ENCODE measurements at regions not wholly inside any gene's neighbourhood (a gene's known extent, or its start where the extent isn't known, plus 50 kb on each side); places are given as distances from the start of the nearest gene placed in this dataset.

GRCh38 chr4:26053761-26054160 is 139.7 kb downstream of the SMIM20 start:
- TF ChIP-seq, protein P1, sequence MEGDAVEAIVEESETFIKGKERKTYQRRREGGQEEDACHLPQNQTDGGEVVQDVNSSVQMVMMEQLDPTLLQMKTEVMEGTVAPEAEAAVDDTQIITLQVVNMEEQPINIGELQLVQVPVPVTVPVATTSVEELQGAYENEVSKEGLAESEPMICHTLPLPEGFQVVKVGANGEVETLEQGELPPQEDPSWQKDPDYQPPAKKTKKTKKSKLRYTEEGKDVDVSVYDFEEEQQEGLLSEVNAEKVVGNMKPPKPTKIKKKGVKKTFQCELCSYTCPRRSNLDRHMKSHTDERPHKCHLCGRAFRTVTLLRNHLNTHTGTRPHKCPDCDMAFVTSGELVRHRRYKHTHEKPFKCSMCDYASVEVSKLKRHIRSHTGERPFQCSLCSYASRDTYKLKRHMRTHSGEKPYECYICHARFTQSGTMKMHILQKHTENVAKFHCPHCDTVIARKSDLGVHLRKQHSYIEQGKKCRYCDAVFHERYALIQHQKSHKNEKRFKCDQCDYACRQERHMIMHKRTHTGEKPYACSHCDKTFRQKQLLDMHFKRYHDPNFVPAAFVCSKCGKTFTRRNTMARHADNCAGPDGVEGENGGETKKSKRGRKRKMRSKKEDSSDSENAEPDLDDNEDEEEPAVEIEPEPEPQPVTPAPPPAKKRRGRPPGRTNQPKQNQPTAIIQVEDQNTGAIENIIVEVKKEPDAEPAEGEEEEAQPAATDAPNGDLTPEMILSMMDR (IDR thresholded peaks at IDR 0.05; ENCODE audit: poor library complexity): no peak
- TF ChIP-seq EZH2 (IDR thresholded peaks at IDR 0.05; ENCODE audit: borderline replicate concordance): no peak

Measured in hepatocyte (in vitro differentiated cells).